Spleen (tissue), 7 donors: ENCODE measurements at regions not wholly inside any gene's neighbourhood (a gene's known extent, or its start where the extent isn't known, plus 50 kb on each side); places are given as distances from the start of the nearest gene placed in this dataset.

ENCODE experiments used
- POLR2A ChIP-seq, 3 donors: fragments of 450-650 bp; IDR thresholded peaks; one replicate each; pipeline ENCODE4 v1.5.1; 2017; ENCODE audit warnings: antibody characterized with exemption in 3 of 3, mild to moderate bottlenecking in 1 of 3
- POLR2AphosphoS5 ChIP-seq, 3 donors: sonication (generic); formaldehyde crosslinking; IDR thresholded peaks; one replicate each; pipeline ENCODE4 v1.5.1; 2017; ENCODE audit warnings: antibody characterized with exemption in 3 of 3
- TF ChIP-seq, protein P1 (sequence below), 11 experiments: fragments of 200-600 bp in 7 of 11; fragments of 450-650 bp in 4 of 11; sonication (generic) in 4 of 11; IDR thresholded peaks in 8 of 11; conservative IDR thresholded peaks in 3 of 11; 1 replicate in 7 of 11; 2 replicates in 4 of 11; pipeline versions ENCODE4 v1.4.0 to v1.8.0; 2016 to 2021; ENCODE audit warnings: antibody characterized with exemption in 11 of 11, inconsistent platforms in 4 of 11, mild to moderate bottlenecking in 1 of 11
- donor health status: DM: no; HTN: no; CAD: no; lungs with moderate emphysema.
- donor health status: DM: no; HTN: no; CAD: no.
- donor health status: DM: no; HTN: no; CAD: no.

DNA sequence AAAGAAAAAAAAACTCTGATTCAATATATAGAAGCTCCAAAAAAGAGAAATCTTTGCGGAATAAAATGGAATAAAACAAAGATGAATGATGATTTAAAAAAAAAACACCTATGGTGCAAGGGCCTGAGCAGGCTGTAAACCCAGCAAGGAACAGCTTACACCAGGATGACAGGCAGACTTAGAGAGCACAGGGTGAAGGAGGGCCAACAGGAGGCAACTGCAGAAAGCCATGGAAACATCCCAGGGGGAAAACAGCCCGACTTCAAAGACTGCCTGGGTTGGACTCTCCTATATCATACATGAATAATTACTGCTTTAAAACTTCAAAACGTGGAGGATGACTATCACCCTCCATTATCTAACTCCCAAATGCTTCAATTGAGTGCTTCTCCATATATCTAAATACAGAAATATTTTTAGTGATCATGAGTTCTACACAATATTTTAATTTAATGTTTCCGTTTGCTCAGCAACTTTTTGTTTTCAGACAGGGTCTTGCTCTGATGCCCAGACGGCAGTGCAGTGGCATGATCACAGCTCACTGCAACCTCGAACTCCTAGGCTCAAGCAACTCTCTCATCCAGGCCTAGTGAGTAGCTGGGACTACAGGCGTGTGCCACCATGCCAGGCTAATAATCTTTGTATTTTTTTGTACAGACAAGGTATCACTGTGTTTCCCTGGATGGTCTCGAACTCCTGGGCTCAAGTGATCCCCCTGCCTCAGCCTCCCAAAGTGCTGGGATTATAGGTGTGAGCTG lies 456.2 kb downstream of the TBL1XR1 start:
- TF ChIP-seq POLR2A (IDR thresholded peaks at IDR 0.05) (no peak), POLR2AphosphoS5 (IDR thresholded peaks at IDR 0.05) (no peak)
- TF ChIP-seq, protein P1, sequence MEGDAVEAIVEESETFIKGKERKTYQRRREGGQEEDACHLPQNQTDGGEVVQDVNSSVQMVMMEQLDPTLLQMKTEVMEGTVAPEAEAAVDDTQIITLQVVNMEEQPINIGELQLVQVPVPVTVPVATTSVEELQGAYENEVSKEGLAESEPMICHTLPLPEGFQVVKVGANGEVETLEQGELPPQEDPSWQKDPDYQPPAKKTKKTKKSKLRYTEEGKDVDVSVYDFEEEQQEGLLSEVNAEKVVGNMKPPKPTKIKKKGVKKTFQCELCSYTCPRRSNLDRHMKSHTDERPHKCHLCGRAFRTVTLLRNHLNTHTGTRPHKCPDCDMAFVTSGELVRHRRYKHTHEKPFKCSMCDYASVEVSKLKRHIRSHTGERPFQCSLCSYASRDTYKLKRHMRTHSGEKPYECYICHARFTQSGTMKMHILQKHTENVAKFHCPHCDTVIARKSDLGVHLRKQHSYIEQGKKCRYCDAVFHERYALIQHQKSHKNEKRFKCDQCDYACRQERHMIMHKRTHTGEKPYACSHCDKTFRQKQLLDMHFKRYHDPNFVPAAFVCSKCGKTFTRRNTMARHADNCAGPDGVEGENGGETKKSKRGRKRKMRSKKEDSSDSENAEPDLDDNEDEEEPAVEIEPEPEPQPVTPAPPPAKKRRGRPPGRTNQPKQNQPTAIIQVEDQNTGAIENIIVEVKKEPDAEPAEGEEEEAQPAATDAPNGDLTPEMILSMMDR (IDR thresholded peaks at IDR 0.05 in 8 of 11, conservative IDR thresholded peaks at IDR 0.05 in 3 of 11), result no peak
